Lung (tissue), 11 donors: ENCODE measurements at regions not wholly inside any gene's neighbourhood (a gene's known extent, or its start where the extent isn't known, plus 50 kb on each side); places are given as distances from the start of the nearest gene placed in this dataset.

Experiments
- ATAC-seq: fragments of 200-7000 bp; cut with Tn5 transposase; one replicate; pipeline ENCODE4 v1.9.1; 2020; ENCODE audit warnings: moderate number of reproducible peaks; ENCODE audit not compliant: insufficient read depth, low FRiP score
- DNase-seq, 3 donors: peaks; one replicate each; pipeline ENCODE4 v3.0.0-alpha.2; 2013 to 2017
- H3K27ac ChIP-seq, 2 donors: one replicate each; pipeline ENCODE4 v1.5.1; 2013; ENCODE audit warnings: mild to moderate bottlenecking in 2 of 2, moderate library complexity in 2 of 2, control low read depth in 1 of 2, inconsistent platforms in 1 of 2, low read depth in 1 of 2, low read length in 1 of 2
- H3K27me3 ChIP-seq, 3 donors: one replicate each; pipeline ENCODE4 v1.5.1; 2013; ENCODE audit warnings: low read length in 2 of 3; ENCODE audit not compliant: control insufficient read depth in 3 of 3, insufficient read depth in 3 of 3
- H3K36me3 ChIP-seq, 4 donors: one replicate each; pipeline ENCODE4 v1.5.1; 2013; ENCODE audit warnings: low read length in 4 of 4, mild to moderate bottlenecking in 1 of 4, moderate library complexity in 1 of 4; ENCODE audit not compliant: control insufficient read depth in 4 of 4, insufficient read depth in 4 of 4
- H3K4me1 ChIP-seq, 5 donors: one replicate each; pipeline ENCODE4 v1.5.1; 2013; ENCODE audit warnings: low read length in 5 of 5, mild to moderate bottlenecking in 2 of 5, moderate library complexity in 1 of 5; ENCODE audit not compliant: control insufficient read depth in 5 of 5, insufficient read depth in 5 of 5
- H3K4me3 ChIP-seq: one replicate; pipeline ENCODE4 v1.5.1; 2013; ENCODE audit warnings: mild to moderate bottlenecking, control low read depth, moderate library complexity
- H3K9ac ChIP-seq, 2 donors: one replicate each; pipeline ENCODE4 v1.5.1; 2013; ENCODE audit warnings: low read length in 2 of 2, control low read depth in 1 of 2; ENCODE audit not compliant: insufficient read depth in 1 of 2
- H3K9me3 ChIP-seq, 4 donors: one replicate each; pipeline ENCODE4 v1.5.1; 2013; ENCODE audit warnings: low read length in 3 of 4, mild to moderate bottlenecking in 1 of 4, moderate library complexity in 1 of 4; ENCODE audit not compliant: control insufficient read depth in 4 of 4, insufficient read depth in 3 of 4
- CTCF ChIP-seq: IDR thresholded peaks from 2 replicates; pipeline ENCODE4 v1.5.1; 2012; ENCODE audit warnings: mild to moderate bottlenecking; ENCODE audit errors: control extremely low read depth, extremely low read depth
- WGBS, 2 donors: extraction: QIAGEN DNeasy Blood & Tissue Kit; methylation state at CpG; one replicate each; pipeline ENCODE4 v1.1.7; 2013; 5-methylcytosine and 5-hydroxymethylcytosine counted together
- donor health status: control.
- donor health status: control.
- donor health status: Bipolar disorder and iron deficiency.
- donor health status: healthy.
- donor health status: DM: yes; HTN: yes; CAD: no.

- H3K27ac ChIP-seq = no peak overlapping the region
- no peaks in the 10 kb centered on the region for H3K27me3 ChIP-seq
- no peaks in the 10 kb centered on the region for H3K9me3 ChIP-seq
- no peak overlapping the region for H3K9ac ChIP-seq
- WGBS, 2 donors = 70 to 73% methylated on average over 5 of the region's 5 CpGs
- H3K36me3 ChIP-seq = no peaks in the 10 kb centered on the region
- no peak for TF ChIP-seq CTCF
- ATAC-seq (no peak), DNase-seq (no peak)
- H3K4me1 ChIP-seq = peaks cover 0 to 17% (median 0%) of the 10 kb centered on the region in 5 donors
- H3K4me3 ChIP-seq = no peak overlapping the region
Measured at GRCh38 chr12:41936333-41936732, 208.3 kb downstream of the GXYLT1 start.

- H3K9ac ChIP-seq = no peak overlapping the region
- no peaks in the 10 kb centered on the region for H3K9me3 ChIP-seq
- no peak for TF ChIP-seq CTCF
- no peaks in the 10 kb centered on the region for H3K36me3 ChIP-seq
- peaks cover 0 to 14% (median 0%) of the 10 kb centered on the region in 5 donors for H3K4me1 ChIP-seq
- 76 to 82% methylated on average over 3 of the region's 3 CpGs for WGBS, 2 donors
- H3K27ac ChIP-seq = no peak overlapping the region
- H3K27me3 ChIP-seq = no peaks in the 10 kb centered on the region
- DNase-seq = no peak
- no peak overlapping the region for H3K4me3 ChIP-seq
- no peak for ATAC-seq
Measured at GRCh38 chr12:41935911-41936310, 208.8 kb downstream of the GXYLT1 start.

GRCh38 chr12:41932470-41932991 is 212.1 kb downstream of the GXYLT1 start:
- peak; percentile 88 to 95 (median 89) for DNase-seq
- H3K9me3 ChIP-seq = no peaks in the 10 kb centered on the region
- peaks cover 0 to 6% (median 0%) of the 10 kb centered on the region in 5 donors for H3K4me1 ChIP-seq
- no peaks in the 10 kb centered on the region for H3K27me3 ChIP-seq
- H3K36me3 ChIP-seq = no peaks in the 10 kb centered on the region
- WGBS, 2 donors = 1% methylated on average over 33 to 35 of the region's 35 CpGs
- peak overlapping the region; percentile 4 for H3K4me3 ChIP-seq
- no peak for TF ChIP-seq CTCF
- ATAC-seq = peak; percentile 78
- peak overlapping the region; percentile 13 to 36 for H3K27ac ChIP-seq
- peak overlapping the region in 1 of 2 donors; percentile 79 for H3K9ac ChIP-seq
